Smooth muscle cell (in vitro differentiated cells): ENCODE measurements at regions not wholly inside any gene's neighbourhood (a gene's known extent, or its start where the extent isn't known, plus 50 kb on each side); places are given as distances from the start of the nearest gene placed in this dataset.

Source experiments
- DNase-seq: peaks from one replicate; lab custom pipeline; 2025; ENCODE audit not compliant: unreplicated experiment; lab: John Stamatoyannopoulos, UW
- H2AFZ ChIP-seq: fragments of 200-600 bp; sonication (generic); 2 replicates; pipeline ENCODE4 v1.6.0; 2016; ENCODE audit warnings: antibody characterized with exemption, low read depth, mild to moderate bottlenecking
- H3F3A ChIP-seq: fragments of 200-600 bp; sonication (generic); 2 replicates; pipeline ENCODE4 v1.6.0; 2017; ENCODE audit warnings: antibody characterized with exemption, low read depth
- H3K27ac ChIP-seq: fragments of 200-600 bp; sonication (generic); 2 replicates; pipeline ENCODE4 v1.5.1; 2016; ENCODE audit warnings: low read depth, mild to moderate bottlenecking
- H3K27me3 ChIP-seq: fragments of 200-600 bp; sonication (generic); 2 replicates; pipeline ENCODE4 v1.6.1; 2016; ENCODE audit warnings: low read depth, mild to moderate bottlenecking
- H3K36me3 ChIP-seq: fragments of 200-600 bp; sonication (generic); 2 replicates; pipeline ENCODE4 v1.5.1; 2016; ENCODE audit warnings: low read depth
- H3K4me1 ChIP-seq: fragments of 200-600 bp; sonication (generic); 2 replicates; pipeline ENCODE4 v1.5.1; 2016; ENCODE audit warnings: low read depth
- H3K4me2 ChIP-seq: fragments of 200-600 bp; sonication (generic); 2 replicates; pipeline ENCODE4 v1.6.0; 2016; ENCODE audit warnings: mild to moderate bottlenecking
- H3K4me3 ChIP-seq: fragments of 200-600 bp; sonication (generic); 2 replicates; pipeline ENCODE4 v1.5.1; 2016; ENCODE audit warnings: mild to moderate bottlenecking
- H3K79me2 ChIP-seq: fragments of 200-600 bp; sonication (generic); 2 replicates; pipeline ENCODE4 v1.6.0; 2016; ENCODE audit warnings: low read depth, mild to moderate bottlenecking
- H3K9ac ChIP-seq: fragments of 200-600 bp; sonication (generic); 2 replicates; pipeline ENCODE4 v1.6.0; 2016; ENCODE audit warnings: low read depth
- H3K9me3 ChIP-seq: fragments of 200-600 bp; sonication (generic); replicated peaks from 2 replicates; pipeline ENCODE4 v1.5.1; 2016; ENCODE audit warnings: low read depth
- H4K20me1 ChIP-seq: fragments of 200-600 bp; sonication (generic); 2 replicates; pipeline ENCODE4 v1.6.0; 2016; ENCODE audit warnings: low read depth
- CTCF ChIP-seq: fragments of 200-600 bp; sonication (generic); IDR thresholded peaks from 2 replicates; pipeline ENCODE4 v1.5.1; 2017; ENCODE audit warnings: borderline replicate concordance, mild to moderate bottlenecking, antibody characterized with exemption; ENCODE audit not compliant: insufficient read depth, poor library complexity, severe bottlenecking
- WGBS: methylation state at CpG from one replicate; pipeline ENCODE4 v1.1.7; 2016; ENCODE audit warnings: low lambda C conversion rate; 5-methylcytosine and 5-hydroxymethylcytosine counted together

- Histone ChIP-seq H3K9ac (no peak overlapping the region), H3K79me2 (no peaks in the 10 kb centered on the region), H3K4me3 (no peak overlapping the region), H3K36me3 (no peaks in the 10 kb centered on the region), H2AFZ (no peak overlapping the region), H4K20me1 (no peaks in the 10 kb centered on the region), H3K27me3 (no peaks in the 10 kb centered on the region), H3K27ac (no peak overlapping the region), H3F3A (no peaks in the 10 kb centered on the region), H3K4me1 (no peaks in the 10 kb centered on the region), H3K9me3 (no peaks in the 10 kb centered on the region), H3K4me2 (no peak overlapping the region)
- DNase-seq: no peak
- WGBS: 94% methylated on average over 4 of the region's 4 CpGs
- no peak for TF ChIP-seq CTCF
Observed at GRCh38 chr5:117487556-117487955, 912.9 kb upstream of the SEMA6A start.

- no peak overlapping the region for H3K4me2 ChIP-seq
- TF ChIP-seq CTCF: no peak
- H3K79me2 ChIP-seq: no peaks in the 10 kb centered on the region
- H3K36me3 ChIP-seq: no peaks in the 10 kb centered on the region
- H4K20me1 ChIP-seq: no peaks in the 10 kb centered on the region
- H3K4me1 ChIP-seq: no peaks in the 10 kb centered on the region
- no peaks in the 10 kb centered on the region for H3F3A ChIP-seq
- H3K4me3 ChIP-seq: no peak overlapping the region
- H3K27me3 ChIP-seq: no peaks in the 10 kb centered on the region
- no peak overlapping the region for H3K9ac ChIP-seq
- DNase-seq: no peak
- H2AFZ ChIP-seq: no peak overlapping the region
- no peak overlapping the region for H3K27ac ChIP-seq
- no peaks in the 10 kb centered on the region for H3K9me3 ChIP-seq
Observed at GRCh38 chr5:117486879-117487391, 912.3 kb upstream of the SEMA6A start.

DNA sequence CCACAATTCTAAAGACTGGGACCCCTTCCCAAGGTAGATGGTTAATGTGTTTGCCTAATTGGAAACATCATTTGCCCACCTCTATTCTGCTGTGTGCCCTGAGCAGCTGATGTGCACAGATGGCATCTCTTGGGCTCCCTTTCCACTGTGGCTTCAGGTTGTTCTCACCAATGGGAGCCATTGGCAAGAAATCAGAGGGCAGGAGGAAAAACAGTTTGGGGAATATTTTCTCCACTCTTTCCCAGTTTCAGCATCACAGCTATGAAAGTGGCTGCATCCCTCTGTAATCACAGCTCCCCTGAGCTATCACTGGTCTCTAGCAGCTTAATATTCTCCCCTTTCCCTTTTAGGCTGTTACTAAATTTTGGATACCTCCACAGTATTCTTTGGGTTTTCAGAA lies 911.6 kb upstream of the SEMA6A start:
- H3K79me2 ChIP-seq: no peaks in the 10 kb centered on the region
- H3K9ac ChIP-seq: no peak overlapping the region
- H3K27ac ChIP-seq: no peak overlapping the region
- no peak overlapping the region for H2AFZ ChIP-seq
- H3F3A ChIP-seq: no peaks in the 10 kb centered on the region
- H3K4me2 ChIP-seq: no peak overlapping the region
- TF ChIP-seq CTCF: no peak
- no peak for DNase-seq
- no peaks in the 10 kb centered on the region for H4K20me1 ChIP-seq
- no peak overlapping the region for H3K4me3 ChIP-seq
- no peaks in the 10 kb centered on the region for H3K36me3 ChIP-seq
- H3K9me3 ChIP-seq: no peaks in the 10 kb centered on the region
- H3K27me3 ChIP-seq: no peaks in the 10 kb centered on the region
- H3K4me1 ChIP-seq: no peaks in the 10 kb centered on the region

DNA sequence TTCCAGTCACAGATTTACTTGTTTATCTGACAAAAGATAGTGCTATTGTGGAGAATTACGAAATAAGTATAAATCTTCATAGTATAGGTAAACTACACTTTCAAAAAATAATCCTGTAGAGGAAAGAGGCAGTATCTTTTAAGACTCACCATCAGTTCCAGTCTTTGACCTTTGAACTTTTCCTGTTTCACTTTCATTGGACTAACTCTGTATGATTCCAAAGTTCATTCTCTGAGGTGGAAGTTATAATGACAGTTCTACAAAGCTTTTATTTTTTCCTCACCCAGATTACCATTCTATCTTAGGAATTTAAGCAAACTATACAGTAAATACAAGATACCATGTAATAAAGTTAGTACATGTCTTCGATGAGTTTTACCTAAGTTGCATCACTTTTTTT lies 901.3 kb upstream of the SEMA6A start:
- Histone ChIP-seq H3K9me3 (no peaks in the 10 kb centered on the region), H3K36me3 (no peaks in the 10 kb centered on the region), H3K9ac (no peak overlapping the region), H3K27ac (no peak overlapping the region), H3K4me2 (no peak overlapping the region), H3K4me1 (peaks cover 5% of the 10 kb centered on the region), H3K27me3 (no peaks in the 10 kb centered on the region), H2AFZ (no peak overlapping the region), H3K4me3 (no peak overlapping the region), H3K79me2 (no peaks in the 10 kb centered on the region), H3F3A (no peaks in the 10 kb centered on the region), H4K20me1 (no peaks in the 10 kb centered on the region)
- WGBS: 82% methylated on average over 2 of the region's 2 CpGs
- no peak for DNase-seq
- TF ChIP-seq CTCF: no peak
